NCI-H345 treated with DMSO at 0.1 percent for 48 hours (cell line): ENCODE measurements at regions not wholly inside any gene's neighbourhood (a gene's known extent, or its start where the extent isn't known, plus 50 kb on each side); places are given as distances from the start of the nearest gene placed in this dataset.
"Not testable (repeated sequence)": the region's sequence is repeated elsewhere in the genome, so short reads cannot be mapped to it uniquely, and the experiment has no call there.

Experiments
- DNase-seq: peaks from one replicate; lab custom pipeline; 2025; ENCODE audit not compliant: unreplicated experiment; lab: John Stamatoyannopoulos, UW

DNA sequence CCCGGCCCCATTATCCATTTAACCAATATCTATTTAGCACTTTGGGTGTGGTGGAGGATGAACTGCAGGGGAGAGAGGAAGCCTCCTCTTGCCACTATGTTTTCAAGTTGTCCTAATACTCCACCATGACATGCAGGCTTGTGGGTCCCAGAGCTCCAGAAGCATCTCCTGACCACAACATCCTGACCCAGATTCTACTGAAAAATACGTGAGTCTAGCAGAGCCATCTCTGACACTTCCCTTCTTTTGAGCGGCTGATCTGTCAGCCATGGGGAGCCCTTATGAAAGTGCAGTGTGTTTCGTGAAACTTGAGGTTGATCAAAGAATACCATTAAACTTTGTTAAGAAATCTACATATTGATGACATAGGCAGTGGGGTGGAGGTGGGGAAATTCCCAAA lies 126.6 kb downstream of the UNC93B1 start:
- DNase-seq: not testable (repeated sequence)

DNA sequence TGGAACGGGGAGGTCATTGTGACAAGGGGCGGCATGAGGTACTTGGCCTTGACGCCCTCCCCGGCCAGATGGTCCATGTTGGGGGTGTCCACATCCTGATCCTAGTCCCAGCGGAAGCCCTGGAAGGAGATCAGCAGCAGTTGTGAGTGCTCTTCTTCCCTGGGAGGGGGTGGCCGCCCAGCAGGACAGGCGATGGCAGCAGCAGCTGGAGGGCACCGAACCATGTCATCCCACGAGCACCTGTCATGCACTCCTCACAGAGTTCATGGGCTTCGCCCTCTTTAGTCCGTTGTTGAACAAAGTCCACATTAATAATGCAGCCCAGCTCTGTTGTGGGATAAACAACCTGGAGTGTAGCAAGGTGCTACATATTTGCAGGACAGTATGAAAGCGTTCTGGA lies 130.7 kb downstream of the UNC93B1 start:
- peak; percentile 38 for DNase-seq

DNA sequence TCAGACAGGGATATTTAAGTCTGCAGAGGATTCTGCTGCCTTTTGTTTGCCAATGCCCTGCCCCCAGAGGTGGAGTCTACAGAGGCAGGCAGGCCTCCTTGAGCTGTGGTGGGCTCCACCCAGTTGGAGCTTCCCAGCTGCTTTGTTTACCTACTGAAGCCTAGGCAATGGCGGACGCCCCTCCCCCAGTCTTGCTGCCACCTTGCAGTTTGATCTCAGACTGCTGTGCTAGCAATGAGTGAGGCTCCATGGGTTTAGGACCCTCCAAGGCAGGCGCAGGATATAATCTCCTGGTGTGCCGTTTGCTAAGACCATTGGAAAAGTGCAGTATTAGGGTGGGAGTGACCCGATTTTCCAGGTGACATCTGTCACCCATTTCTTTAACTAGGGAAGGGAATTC lies 132.7 kb downstream of the UNC93B1 start:
- DNase-seq: not testable (repeated sequence)

DNA sequence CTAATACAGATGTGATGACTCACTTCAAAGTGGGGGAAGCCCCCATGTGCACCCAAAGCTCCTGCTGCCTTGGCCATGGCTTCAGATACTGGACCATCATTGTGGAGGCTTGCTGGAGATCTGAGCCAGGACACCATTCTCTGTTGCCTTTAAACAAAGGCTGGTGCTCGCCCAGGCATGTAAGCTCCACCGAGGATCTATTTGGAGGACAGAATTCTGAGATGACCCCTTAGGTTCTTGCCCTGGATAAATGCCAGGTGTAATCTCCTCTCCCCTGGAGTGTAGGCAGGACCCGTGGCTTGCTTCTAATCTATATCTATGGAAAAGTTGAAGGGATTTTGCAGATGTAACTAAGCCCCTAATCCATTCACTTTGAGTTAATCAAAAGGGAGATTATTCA lies 141.0 kb downstream of the UNC93B1 start:
- DNase-seq: not testable (repeated sequence)

DNA sequence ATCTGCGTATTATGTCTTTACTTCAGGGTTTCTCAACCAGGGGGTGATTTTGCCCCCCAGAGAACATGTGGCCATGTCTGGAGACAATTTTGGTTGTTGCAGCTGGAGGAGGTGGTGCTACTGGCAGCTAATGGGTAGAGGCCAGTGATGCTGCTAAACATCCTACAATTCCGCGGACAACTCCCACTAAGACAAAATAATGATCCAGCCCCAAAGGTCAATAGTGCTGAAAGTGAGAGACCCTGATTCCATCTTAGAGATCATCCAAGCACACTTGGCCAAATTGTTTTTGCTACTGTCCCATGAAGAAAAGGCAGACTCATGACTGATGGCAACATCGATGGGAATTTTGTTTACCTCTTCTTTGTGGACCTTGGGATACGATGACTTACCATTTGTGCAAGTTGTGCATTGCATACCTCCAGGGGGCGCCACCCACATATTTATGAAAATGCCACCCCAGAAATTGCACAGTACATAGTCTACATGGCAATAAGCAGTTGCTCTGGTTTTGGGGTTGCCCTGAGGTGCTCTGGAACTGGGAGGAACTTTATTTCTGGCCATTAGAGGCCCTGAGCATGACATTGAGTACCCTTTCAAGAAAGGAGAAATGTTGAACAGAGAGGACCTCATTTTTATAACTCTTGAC lies 144.3 kb downstream of the UNC93B1 start:
- DNase-seq: not testable (repeated sequence)

DNA sequence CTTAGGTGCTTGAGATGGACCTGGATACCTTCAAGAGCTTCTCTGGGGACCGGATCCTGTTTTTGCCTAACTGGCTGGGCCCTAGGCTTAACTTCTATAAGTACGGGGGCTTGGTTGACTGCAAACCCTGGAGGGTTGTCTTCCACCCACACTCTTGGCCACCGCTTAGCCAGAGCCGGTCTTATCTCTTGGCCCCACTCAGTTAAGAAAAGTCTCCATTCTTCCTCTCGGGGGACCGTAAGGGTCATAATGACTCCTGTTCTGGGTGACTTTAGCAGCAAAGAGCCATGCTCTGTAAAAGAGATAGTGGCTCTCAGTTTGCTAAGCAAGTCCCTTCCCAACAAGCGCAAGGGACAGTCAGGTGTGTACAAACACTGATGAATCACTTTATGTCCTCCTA lies 153.2 kb downstream of the UNC93B1 start:
- not testable (repeated sequence) for DNase-seq

DNA sequence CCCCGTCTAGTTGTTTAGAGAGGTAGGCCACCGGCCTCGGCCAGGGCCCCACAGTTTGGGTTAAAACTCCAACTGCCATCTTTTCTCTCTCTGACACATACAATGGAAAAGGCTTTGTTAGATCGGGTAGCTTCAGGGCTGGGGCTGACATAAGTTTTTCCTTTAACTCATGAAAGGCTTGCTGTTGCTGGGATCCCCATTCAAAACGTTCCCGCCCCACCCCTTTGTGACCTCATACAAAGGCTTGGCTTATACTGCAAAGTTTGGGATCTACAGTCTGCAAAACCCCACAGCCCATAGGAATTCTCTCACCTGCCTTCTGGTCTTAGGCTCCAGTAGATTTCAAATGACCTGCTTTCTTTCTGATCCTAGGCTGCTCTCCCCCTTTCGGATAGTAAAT lies 154.1 kb downstream of the UNC93B1 start:
- DNase-seq: not testable (repeated sequence)

DNA sequence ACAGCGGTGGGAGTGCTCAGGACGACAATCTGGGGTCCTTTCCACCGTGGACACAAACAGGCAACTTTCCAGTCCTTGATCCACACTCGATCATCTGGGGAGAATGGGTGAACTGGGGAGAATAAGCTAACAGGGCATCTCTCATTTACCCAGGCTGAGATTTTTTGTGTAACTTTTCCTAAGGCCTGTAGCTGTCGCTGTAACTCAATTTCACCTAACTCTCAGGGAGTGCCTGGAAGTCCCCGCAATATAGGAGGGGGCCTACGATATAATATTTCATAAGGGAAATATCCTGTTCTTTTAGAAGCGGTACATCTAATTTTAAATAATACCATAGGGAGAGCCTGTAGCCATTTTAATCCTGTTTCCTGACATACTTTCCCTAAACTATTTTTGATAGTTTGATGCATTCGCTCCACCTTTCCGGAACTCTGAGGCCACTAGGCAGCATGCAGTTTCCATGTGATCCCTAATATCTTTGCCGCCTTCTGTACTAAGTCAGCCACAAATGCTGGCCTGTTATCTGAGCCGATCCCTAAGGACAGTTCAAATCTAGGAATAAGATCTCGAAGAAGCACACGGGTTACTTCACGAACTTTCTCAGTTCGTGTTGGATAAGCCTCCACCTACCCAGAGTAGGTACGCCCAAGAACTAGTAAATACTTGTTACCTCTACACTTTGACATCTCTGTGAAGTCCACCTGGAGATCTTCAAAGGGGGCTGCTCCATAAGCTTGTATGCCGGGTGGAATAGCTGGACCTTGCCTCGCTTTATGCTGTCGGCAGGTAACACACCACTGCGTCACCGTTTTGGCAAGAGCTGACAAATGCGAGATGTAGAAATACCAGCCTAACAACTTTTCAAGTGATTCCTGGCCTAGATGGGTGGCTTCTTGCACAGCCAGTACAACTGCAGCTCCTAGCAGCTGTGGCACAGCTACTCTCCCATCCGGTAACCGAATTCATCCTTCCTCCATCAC lies 155.7 kb downstream of the UNC93B1 start:
- DNase-seq: not testable (repeated sequence)

DNA sequence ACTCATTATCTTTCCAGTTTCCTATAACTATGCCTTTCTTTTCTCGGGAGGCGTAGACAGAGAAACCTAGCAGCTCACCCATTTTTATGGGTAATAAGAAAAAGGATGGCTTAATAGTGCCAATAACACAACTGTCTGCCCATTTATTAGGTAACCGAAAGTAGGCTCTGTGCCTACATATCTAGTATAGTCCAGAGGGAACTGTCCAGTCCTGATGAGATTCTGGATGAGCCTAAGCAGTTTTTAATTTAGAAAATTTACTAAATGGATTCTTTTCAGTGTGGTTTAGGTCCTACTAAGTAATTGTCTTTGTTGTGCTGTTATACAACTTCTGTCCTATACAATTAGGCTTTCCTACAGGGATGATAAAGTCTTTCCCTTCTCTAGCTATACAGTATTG lies 157.6 kb downstream of the UNC93B1 start:
- not testable (repeated sequence) for DNase-seq

- not testable (repeated sequence) for DNase-seq
These were observed 158.6 kb downstream of the UNC93B1 start for GRCh38 chr11:67845296-67845695.

DNA sequence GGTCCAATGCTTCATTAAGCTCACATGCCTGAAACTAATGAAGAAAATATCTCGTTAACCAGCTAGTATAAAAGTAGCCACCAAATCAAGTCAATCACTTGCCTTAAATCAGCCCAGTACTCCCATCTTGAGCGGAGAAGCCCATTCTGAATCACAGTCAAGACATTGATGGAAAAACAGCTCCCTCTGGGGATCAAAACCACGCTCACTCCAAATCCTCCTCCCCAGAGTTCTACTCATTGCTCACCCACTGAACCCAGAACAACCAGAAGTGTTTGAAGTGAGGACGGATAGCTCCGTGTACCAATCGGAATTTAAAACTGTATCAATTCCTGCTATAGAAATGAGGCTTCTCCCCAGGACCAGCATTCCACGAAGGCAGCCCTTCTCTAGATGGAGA lies 163.3 kb downstream of the UNC93B1 start:
- not testable (repeated sequence) for DNase-seq

DNA sequence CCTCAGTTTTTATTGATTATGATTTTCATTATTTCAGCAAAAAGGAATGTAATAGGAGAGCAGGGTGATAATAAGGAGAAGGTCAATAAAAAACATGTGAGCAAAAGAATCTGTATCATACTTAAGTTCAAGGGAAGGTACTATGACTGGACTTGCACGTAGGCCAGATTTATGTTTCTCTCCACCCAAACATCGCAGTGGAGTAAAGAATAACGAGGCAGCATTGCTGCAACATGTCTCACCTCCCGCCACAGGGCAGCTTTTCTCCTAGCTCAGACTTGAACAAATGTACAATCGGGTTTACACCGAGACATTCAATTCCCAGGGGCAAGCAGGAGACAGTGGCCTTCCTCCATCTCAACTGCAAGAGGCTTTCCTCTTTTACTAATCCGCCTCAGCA lies 155.7 kb upstream of the ALDH3B2 start:
- not testable (repeated sequence) for DNase-seq

- not testable (repeated sequence) for DNase-seq
These were observed 152.5 kb upstream of the ALDH3B2 start for GRCh38 chr11:67826951-67827296.

- peak; percentile 72 for DNase-seq
These were observed 151.9 kb upstream of the ALDH3B2 start for GRCh38 chr11:67826028-67826950.

DNA sequence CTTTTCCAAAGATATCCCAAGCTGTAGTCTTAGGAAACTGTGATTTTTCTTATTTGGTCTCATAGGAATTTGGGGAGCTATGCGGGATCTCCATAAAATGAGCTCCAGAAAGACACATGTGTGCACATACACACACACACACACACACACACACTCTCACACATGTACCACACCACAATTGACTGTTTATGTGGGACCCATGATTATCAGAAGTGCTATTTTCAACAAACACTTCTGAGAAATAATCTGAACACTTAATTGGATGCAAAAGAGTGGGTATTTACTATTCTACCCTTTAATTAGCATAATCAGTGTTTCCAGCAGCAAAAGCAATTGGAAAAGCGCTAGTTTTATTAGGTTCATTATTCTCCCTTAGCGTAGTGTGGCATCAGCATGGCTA lies 150.4 kb upstream of the ALDH3B2 start:
- DNase-seq: not testable (repeated sequence)

GRCh38 chr11:67820081-67820480 lies 145.7 kb upstream of the ALDH3B2 start:
- DNase-seq: no peak

GRCh38 chr11:67817558-67817957 lies 143.1 kb upstream of the ALDH3B2 start:
- DNase-seq: not testable (repeated sequence)

DNA sequence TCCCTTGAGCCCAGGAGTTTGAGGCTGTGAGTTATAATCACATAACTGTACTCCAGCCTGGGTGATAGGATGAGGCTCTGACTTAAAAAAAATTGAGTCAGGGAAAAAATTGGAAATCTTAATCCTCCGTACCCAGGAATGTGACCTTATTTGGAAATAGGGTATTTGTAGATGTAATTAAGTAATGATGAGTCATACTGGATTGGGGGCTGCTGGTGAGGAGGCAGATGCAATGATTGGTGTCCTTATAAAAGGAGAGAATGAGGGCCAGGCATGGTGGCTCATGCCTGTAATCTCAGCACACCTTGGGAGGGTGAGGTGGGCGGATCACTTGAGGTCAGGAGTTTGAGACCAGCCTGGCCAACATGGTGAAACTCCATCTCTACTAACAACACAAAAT lies 134.9 kb upstream of the ALDH3B2 start:
- not testable (repeated sequence) for DNase-seq

DNA sequence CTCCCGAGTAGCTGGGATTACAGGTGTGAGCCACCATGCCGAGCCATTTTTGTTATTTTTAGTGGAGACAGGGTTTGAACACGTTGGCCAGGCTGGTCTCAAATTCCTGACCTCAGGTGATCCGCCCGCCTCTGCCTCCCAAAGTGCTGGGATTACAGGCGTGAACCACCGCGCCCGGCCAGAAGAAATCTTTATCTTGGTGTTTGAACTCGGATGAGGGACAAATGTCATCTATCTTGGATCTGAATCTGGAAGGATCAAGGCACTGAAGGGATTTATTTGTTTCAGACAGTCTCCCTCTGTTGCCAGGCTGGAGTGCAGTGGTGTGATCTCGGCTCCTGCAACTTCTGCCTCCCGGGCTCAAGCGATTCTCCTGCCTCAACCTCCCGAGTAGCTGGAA lies 133.5 kb upstream of the ALDH3B2 start:
- not testable (repeated sequence) for DNase-seq

- DNase-seq: not testable (repeated sequence)
These were observed 132.4 kb upstream of the ALDH3B2 start for GRCh38 chr11:67806728-67807235.

DNA sequence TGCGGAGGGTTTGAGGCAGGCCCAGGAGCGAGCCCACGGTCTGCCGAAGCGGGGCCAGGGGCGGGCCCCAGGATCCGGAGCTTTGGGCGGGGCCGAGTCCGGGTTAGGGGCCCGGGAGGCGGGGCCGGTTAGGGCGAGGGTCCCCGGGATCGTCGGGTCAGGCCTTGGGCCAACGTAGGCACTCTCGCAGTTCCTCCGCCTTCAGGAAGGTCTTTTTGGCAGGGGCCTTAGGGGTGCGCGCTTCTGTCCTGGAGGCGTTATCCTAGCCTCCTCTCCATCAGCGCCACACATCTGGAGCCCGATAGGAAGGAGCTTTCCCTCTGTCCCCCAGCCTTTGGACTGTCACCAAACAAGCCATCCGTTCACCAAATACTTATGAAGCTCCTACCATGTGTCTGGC lies 131.8 kb upstream of the ALDH3B2 start:
- DNase-seq: not testable (repeated sequence)
